ENCODE measurements at regions not wholly inside any gene's neighbourhood (a gene's known extent, or its start where the extent isn't known, plus 50 kb on each side); places are given as distances from the start of the nearest gene placed in this dataset.
"Not testable (repeated sequence)": the region's sequence is repeated elsewhere in the genome, so short reads cannot be mapped to it uniquely, and the experiment has no call there.

- H3K9me2 ChIP-seq; H3K36me3 ChIP-seq (replicated peaks in 1 of 2; ENCODE audit: control insufficient read depth in 1 of 2, insufficient read depth in 2 of 2, low read length in 1 of 2); H3K9me3 ChIP-seq; H3F3A ChIP-seq (replicated peaks; ENCODE audit: insufficient read depth); POLR2A ChIA-PET; H3K27ac ChIP-seq (ENCODE audit: low read depth in 2 of 2, low read length in 1 of 2); H3K4me3 ChIP-seq (ENCODE audit: low read depth in 2 of 2, low read length in 1 of 2); H4K20me1 ChIP-seq (ENCODE audit: insufficient read depth); H3K4me2 ChIP-seq; H3K27me3 ChIP-seq (ENCODE audit: insufficient read depth); H2AFZ ChIP-seq (ENCODE audit: low read depth); CTCF ChIA-PET; H3K4me1 ChIP-seq (ENCODE audit: control insufficient read depth in 1 of 2, insufficient read depth in 2 of 2, low read depth in 1 of 2, low read length in 1 of 2); H3K9ac ChIP-seq; H3K79me2 ChIP-seq (ENCODE audit: insufficient read depth); DNase-seq: not testable (repeated sequence)
- WGBS (ENCODE audit: low lambda C conversion rate) = 66% methylated on average over 4 of the region's 4 CpGs
These were observed 249.5 kb downstream of the ZNF608 start for GRCh38 chr5:124496968-124497367.

- TF ChIP-seq NRF1 (IDR thresholded peaks at IDR 0.05; ENCODE audit: low read depth, low read length) (no peak), PBX3 (IDR thresholded peaks at IDR 0.05) (no peak), FOXJ3 (CRISPR knock-in tag; IDR thresholded peaks at IDR 0.05) (no peak), RFX5 (IDR thresholded peaks at IDR 0.05; ENCODE audit: low read length) (no peak), GABPA (IDR thresholded peaks at IDR 0.05; ENCODE audit: low read depth) (no peak), SIN3A (IDR thresholded peaks at IDR 0.05; ENCODE audit: borderline replicate concordance, low read depth, low read length) (no peak), RXRA (IDR thresholded peaks at IDR 0.05; ENCODE audit: borderline replicate concordance, low read depth) (no peak), POLR2AphosphoS5 (IDR thresholded peaks at IDR 0.05; ENCODE audit: low read depth, low read length) (no peak), EP300 (IDR thresholded peaks at IDR 0.05; ENCODE audit: borderline replicate concordance in 1 of 2, low read depth in 1 of 2, low read length in 1 of 2) (no peak), NFIC (IDR thresholded peaks at IDR 0.05; ENCODE audit: borderline replicate concordance) (no peak), EZH2phosphoT487 (IDR thresholded peaks at IDR 0.05; ENCODE audit: borderline replicate concordance, low read depth) (no peak), MXI1 (IDR thresholded peaks at IDR 0.05; ENCODE audit: low read depth, low read length) (no peak), SMC3 (IDR thresholded peaks at IDR 0.05; ENCODE audit: low read depth, low read length) (no peak), RCOR1 (IDR thresholded peaks at IDR 0.05; ENCODE audit: low read length) (no peak)
- TF ChIP-seq, protein P1, sequence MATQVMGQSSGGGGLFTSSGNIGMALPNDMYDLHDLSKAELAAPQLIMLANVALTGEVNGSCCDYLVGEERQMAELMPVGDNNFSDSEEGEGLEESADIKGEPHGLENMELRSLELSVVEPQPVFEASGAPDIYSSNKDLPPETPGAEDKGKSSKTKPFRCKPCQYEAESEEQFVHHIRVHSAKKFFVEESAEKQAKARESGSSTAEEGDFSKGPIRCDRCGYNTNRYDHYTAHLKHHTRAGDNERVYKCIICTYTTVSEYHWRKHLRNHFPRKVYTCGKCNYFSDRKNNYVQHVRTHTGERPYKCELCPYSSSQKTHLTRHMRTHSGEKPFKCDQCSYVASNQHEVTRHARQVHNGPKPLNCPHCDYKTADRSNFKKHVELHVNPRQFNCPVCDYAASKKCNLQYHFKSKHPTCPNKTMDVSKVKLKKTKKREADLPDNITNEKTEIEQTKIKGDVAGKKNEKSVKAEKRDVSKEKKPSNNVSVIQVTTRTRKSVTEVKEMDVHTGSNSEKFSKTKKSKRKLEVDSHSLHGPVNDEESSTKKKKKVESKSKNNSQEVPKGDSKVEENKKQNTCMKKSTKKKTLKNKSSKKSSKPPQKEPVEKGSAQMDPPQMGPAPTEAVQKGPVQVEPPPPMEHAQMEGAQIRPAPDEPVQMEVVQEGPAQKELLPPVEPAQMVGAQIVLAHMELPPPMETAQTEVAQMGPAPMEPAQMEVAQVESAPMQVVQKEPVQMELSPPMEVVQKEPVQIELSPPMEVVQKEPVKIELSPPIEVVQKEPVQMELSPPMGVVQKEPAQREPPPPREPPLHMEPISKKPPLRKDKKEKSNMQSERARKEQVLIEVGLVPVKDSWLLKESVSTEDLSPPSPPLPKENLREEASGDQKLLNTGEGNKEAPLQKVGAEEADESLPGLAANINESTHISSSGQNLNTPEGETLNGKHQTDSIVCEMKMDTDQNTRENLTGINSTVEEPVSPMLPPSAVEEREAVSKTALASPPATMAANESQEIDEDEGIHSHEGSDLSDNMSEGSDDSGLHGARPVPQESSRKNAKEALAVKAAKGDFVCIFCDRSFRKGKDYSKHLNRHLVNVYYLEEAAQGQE (IDR thresholded peaks at IDR 0.05; ENCODE audit: low read depth, low read length) = no peak
- DNase-seq = no peak
- WGBS (ENCODE audit: low lambda C conversion rate) = 81% methylated on average over 2 of the region's 2 CpGs
These were observed 251.8 kb downstream of the ZNF608 start for GRCh38 chr5:124494540-124495116.

More at GRCh38 chr5:124494540-124495116, 251.8 kb downstream of the ZNF608 start:
- ChIA-PET CTCF (interaction anchor here (0.7 kb wide), 1 partner anchor 23 kb away, joined by 3 read pairs; no protein-coding TSS in a partner anchor), POLR2A (no interaction called here)
- H3K79me2 ChIP-seq (ENCODE audit: insufficient read depth) = no peaks in the 10 kb centered on the region
- H4K20me1 ChIP-seq (ENCODE audit: insufficient read depth) = no peaks in the 10 kb centered on the region
- H3K9me3 ChIP-seq = no peaks in the 10 kb centered on the region
- H2AFZ ChIP-seq (ENCODE audit: low read depth) = no peak overlapping the region
- no peaks in the 10 kb centered on the region for H3K36me3 ChIP-seq (replicated peaks in 1 of 2; ENCODE audit: control insufficient read depth in 1 of 2, insufficient read depth in 2 of 2, low read length in 1 of 2)
- H3K4me3 ChIP-seq (ENCODE audit: low read depth in 2 of 2, low read length in 1 of 2) = no peak overlapping the region
- no peak overlapping the region for H3K4me2 ChIP-seq
- H3K9ac ChIP-seq = no peak overlapping the region
- H3K27ac ChIP-seq (ENCODE audit: low read depth in 2 of 2, low read length in 1 of 2) = no peak overlapping the region
- no peaks in the 10 kb centered on the region for H3K27me3 ChIP-seq (ENCODE audit: insufficient read depth)
- no peaks in the 10 kb centered on the region for H3F3A ChIP-seq (replicated peaks; ENCODE audit: insufficient read depth)
- H3K9me2 ChIP-seq = no peaks in the 10 kb centered on the region
- no peaks in the 10 kb centered on the region for H3K4me1 ChIP-seq (ENCODE audit: control insufficient read depth in 1 of 2, insufficient read depth in 2 of 2, low read depth in 1 of 2, low read length in 1 of 2)

Measured in SK-N-SH (cell line).